GM18502 (cell line): ENCODE measurements at regions not wholly inside any gene's neighbourhood (a gene's known extent, or its start where the extent isn't known, plus 50 kb on each side); places are given as distances from the start of the nearest gene placed in this dataset.
"Not testable (repeated sequence)": the region's sequence is repeated elsewhere in the genome, so short reads cannot be mapped to it uniquely, and the experiment has no call there.

Experiments used
- ATAC-seq: cut with Tn5 transposase; IDR thresholded peaks from one replicate; pipeline ENCODE4 v1.9.1; 2021; ENCODE audit warnings: mild to moderate bottlenecking; ENCODE audit not compliant: unreplicated experiment, poor library complexity

DNA sequence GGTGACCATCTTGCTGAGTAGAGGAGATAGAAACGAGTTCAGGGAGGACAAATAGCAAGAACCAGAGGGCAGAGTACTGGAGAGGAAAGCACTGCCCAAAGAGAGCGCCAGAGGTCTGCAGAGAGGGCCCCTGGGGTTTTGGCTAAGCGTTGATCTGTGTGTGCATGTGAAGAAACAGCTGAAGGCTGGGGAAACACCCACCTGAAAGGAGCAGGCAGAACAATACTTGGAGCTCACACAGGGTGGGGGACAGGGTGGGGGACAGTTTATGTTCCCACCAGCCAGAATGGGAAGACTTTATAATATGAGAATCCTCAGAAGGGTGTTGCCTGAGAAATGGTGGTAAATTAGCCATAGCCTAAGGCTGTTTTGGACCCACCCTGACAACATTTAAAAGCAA, 200.4 kb downstream of the NPIPB11 start:
- ATAC-seq = not testable (repeated sequence)

DNA sequence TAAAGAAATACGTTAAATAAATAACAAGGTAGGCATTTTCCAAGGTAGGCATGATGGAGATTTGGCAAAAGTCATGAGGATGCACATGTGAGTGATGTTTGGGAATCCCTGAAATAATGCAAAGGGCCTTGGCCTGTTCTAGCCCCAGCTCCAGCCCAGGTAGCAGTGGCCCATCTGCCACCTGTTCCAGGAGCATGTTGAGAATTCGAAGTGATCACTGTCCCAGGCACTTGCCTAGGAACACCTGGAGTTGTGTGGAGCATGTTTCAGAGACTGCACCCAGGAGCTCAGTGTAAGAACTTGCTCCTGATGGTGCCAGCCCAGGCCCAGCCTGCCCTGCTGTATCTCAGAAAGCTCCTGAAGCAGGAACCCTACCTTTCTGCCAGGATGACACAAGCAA, 201.4 kb downstream of the NPIPB11 start:
- not testable (repeated sequence) for ATAC-seq

DNA sequence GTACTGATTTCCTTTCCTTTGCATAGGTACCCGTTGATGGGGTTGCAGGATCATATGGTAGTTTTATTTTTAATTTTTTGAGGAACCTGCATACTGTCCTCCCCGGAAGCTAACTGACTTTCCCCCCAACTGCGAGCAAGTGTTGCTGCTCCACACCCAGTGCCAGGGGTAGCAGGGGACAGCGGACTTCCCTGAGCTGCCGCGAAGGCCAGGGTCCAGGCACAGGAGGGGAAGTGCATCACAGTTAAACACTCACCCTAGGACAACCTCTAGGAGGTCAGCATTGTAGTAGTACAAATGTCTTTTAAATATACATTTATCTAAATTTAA, 201.7 kb downstream of the NPIPB11 start:
- ATAC-seq = no peak

DNA sequence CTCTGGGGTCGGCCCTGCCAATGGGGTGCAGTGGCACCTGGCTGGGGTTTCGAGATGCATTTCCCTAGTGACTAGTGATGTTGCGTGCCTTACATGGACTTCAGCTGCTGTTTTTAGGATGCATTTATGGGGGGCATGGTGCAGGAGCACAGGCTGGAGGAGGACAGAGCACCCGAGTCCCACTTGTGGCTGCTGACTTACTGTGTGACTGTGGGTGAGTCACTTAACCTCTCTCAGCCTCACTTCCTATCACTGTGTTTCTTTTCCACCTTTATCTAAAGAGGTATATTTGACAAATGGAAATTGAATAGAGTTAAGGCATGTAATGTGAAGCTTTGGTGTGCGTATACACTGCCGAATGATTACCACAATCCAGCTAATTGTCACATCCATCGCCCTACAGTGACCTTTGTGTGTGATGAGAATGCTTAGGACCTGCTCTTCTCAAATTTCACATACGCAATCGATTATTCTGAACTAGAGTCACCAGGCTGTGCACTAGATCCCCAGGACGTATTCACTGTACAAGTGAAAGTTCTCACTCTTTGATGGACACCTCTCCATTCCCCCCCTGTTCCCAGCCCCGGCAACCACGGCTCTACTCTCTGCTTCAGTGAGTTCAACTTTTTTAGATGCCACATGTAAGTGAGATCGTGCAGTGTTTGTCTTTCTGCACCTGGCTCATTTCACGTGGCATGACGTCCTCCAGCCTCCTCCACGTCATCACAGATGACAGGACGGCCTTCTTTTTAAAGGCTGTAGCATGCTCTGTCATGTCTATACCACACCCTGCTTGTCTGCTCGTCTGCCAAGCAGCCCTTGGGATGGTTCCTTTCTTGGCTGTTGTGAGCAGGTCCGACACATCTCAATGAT, 202.3 kb downstream of the NPIPB11 start:
- ATAC-seq = not testable (repeated sequence)

DNA sequence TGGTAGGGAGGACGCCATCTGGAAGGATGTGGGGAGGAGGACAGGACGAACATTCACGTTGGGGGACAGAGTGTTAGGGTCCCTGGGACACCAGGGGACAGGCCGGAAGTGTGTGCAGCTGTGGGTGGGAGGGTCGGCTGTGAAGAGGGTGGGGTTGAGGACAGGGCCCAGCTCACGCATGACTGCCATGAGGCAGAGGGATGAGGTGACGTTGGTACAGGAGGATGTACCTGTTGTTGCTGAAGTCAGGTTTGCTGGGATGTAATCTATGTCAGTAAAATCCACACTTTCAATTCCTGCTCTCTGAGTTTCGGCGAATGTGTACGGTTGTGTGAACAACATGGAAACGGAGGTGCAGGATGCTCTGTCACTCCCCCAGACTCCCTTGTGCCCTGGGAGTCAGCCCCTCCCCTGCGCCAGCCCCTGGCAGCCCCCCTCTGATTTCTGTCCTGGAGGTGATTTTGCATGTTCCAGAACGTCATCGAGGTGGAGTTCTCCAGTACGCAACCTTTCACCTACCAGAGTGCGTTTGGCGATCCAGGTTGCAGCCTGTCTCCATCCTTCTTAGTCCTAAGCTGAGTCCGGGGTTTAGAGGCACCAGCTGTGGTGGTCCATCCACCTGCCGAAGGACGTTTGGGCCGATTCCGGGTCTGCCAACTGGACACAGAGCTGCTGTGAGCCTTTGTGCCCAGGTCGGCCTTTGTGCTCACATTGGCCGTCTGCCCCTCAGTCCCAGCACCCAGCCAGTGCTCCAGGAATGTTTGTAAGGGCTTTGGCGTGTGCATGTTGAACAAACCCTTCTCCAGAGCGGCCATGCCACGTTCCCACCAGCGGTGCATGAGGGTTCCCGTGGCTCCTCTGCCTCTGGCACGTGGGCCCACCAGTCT, 203.2 kb downstream of the NPIPB11 start:
- not testable (repeated sequence) for ATAC-seq

DNA sequence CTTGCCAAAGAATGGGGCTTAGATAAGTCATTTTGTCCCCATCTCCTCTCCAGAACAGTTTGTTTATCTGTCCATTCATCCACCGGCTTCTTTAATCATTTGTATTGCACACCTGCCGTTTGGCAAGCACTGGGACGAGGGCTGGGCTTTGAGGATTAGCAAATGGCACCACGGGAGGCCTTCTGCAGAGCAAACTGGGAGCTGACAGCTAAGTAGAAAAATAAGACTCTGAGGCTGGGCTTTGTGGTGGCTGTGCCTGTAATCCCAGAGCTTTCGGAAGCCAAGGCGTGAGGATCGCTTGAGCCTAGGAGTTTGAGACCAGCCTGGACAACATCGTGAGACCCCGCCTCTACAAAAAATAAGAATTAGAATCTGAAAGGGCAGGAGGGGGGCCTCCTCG, 203.9 kb downstream of the NPIPB11 start:
- not testable (repeated sequence) for ATAC-seq

DNA sequence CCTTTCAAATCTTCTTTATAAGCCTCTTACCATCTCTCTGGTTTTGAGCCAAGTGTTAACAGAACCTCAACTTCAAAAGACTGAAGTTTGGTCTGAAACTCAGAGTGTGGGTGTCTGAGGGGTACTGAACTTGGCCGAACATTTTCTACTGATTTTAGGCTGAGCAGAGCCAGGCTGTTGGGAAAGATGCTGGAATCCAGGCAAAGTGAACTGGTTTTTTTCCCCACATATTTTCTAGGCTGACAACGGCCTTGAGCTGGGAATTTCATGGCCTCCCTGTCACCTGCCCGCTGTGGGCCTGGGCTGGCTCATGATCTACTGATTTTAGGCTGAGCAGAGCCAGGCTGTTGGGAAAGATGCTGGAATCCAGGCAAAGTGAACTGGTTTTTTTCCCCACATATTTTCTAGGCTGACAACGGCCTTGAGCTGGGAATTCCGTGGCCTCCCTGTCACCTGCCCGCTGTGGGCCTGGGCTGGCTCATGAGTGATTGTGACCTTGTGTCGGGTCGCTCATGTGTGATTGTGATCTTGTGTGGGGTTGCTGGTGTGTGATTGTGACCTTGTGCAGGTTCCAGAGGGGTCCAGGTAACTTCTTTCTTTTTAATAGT, 204.4 kb downstream of the NPIPB11 start:
- not testable (repeated sequence) for ATAC-seq

DNA sequence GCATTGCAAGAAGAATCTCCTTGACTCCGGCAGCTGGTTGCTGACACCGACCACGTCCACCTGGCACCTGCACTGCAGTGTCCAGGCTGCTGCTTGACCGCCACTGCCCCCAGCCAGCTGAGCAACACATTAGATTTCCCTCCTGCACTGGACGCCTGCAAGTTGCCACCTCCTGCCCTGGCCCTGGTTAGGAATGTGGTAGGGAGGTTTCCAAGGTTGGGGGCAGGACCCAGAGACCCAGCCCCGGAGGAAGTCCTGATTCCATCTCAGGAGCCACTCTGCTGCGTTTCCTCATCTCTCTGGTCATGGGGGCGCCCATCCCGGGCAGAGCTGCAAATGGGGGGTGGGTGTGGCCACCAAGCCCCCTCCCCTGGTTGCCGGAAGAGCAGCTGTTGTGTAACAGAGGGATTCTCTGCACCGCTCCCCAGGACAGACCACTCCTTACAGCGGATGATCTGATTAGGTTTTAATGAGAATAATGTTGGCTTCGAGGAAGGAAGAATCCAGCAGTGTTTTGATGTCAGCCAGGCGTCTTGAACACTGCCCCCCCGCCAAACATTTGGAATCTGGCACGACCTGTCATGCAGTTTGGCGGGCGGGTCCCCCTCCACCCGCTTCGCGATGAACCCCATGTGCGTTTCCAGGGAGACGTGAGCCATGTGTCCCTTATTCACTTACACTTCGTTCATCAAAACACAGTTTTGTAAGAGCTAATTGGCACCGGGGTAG, 205.1 kb downstream of the NPIPB11 start:
- ATAC-seq = not testable (repeated sequence)

DNA sequence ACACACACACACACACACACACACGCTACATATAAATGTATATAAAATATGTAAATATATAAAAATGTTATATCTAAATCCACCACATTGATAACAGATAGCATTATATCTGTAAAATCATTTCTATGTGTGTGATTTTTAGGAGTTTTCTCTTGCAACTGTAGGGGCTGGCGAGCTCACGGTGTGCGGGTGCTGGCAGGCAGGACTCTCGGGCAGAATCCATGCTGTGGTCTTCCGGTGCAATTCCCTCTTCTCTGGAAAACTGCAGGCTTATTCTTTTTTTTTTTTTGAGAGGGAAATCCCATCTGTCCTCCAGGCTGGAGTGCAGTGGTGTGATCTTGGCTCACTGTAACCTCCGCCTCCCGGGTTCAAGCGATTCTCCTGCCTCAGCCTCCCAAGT, 205.8 kb downstream of the NPIPB11 start:
- ATAC-seq = not testable (repeated sequence)

DNA sequence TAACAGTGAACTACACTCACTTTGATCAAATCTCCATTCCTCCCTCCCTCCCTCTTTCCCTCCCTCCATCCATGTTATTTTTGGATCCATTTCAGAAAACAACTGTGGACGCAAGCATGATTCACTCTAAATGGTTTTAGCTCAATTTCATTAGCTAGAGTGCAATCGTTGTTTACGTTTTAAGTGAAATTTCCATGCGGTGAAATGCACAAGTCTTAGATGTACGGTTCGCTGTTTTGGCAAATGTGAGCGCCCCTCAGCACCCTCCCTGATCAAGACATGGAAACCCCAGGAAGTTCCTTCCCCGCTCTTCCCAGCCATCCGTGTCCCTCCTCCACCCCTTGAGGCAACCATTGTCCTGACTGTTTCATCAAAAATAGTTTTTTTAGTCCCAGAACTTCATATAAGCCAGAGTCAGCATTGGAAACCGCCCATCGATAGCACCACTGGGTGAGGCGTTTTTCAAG, 206.3 kb downstream of the NPIPB11 start:
- ATAC-seq = not testable (repeated sequence)

DNA sequence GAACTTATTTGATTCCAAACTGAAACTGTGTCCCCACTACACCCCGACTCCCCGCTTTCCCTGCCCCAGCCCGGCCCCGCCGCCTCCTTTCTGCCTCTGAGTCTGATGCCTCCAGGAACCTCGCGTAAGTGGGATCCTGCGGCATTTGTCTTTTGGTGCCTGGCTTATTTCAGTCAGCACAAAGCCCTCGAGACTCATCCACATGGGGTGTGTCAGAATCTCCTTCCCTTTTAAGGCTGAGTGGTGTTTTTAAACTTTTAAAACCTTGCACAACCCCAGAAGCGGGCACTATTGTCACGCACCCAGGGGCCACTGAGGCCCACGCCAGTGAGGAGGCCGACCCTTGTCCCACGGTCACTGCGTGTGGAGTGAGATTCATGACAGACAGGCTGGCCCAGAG, 206.9 kb downstream of the NPIPB11 start:
- not testable (repeated sequence) for ATAC-seq

DNA sequence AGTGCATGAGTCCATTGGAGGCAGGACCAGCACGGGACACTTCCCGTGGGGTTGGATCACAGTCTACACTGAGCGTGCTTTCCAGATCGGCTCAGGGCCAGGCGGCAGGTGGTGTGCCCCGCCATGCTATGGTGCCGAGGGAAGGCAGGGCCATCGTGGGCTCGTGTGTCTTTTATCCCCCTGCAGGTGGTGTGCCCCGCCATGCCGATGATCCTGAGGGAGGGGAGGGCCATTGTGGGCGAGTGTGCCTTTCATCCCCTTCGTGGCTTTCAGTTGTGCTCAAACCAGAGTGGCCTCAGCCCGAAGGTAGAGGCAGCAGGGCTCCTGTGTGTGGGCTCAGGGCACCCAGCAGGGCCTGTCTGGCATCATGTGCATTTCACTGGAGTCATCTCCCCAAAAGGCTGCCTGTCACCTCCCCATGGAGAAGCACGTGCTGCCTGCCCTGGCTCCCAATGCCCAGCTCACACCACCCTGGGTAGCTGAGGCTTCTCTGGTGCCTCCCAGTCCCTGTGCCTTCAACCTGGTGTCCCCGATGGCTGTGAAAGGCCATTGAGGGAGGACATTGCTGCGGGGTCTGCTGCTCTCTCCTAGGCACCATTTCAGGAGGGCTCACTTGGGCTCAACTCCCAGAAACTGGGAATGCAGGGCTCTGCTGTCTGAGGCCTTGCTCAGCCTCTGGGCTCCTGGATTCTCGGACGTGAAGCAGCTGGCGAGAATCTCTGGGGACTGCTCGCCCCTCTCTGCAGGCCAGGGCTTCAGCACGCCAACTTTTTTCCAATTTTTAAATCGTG, 207.6 kb downstream of the NPIPB11 start:
- ATAC-seq = no peak

DNA sequence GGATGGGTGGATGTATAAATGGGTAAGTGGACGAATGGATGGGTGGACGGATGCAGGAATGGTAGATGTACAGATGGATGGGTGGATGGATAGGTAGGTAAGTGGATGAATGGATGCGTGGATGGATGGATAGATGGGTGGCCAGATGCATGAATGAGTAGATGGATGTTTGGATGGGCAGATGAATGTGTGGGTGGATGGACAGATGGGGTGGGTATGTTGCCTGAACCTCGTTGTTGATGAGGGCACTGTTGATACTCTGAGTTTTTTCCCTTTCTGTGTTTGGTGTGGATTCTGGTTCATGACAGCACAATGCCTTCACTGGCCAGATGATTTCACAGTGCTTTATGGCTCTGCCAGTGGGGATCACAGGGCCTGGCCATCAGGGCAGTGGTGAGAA, 208.3 kb downstream of the NPIPB11 start:
- ATAC-seq = no peak

DNA sequence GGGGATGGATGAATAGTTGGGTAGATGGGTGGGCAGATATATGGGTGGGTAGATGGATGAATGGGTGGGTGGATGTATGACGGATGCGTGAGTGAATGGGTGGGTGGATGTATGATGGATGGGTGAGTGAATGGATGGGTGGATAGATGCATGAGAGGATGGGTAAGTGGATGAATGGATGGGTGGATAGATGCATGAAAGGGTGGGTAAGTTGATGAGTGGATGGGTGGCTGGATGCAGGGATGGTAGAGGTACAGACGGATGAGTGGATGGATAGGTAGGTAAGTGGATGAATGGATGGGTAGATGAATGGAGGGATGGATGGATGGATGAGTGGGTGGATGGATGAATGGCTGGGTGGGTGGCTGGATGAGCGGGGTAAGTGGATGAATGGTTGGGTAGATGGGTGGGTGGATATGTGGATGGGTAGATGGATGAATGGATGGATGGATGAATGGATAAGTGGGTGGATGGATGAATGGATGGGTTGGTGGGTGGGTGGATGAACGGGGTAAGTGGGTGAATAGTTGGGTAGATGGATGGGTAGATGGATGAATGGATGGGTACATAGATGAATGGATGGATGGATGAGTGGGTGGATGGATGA, 208.9 kb downstream of the NPIPB11 start:
- not testable (repeated sequence) for ATAC-seq

DNA sequence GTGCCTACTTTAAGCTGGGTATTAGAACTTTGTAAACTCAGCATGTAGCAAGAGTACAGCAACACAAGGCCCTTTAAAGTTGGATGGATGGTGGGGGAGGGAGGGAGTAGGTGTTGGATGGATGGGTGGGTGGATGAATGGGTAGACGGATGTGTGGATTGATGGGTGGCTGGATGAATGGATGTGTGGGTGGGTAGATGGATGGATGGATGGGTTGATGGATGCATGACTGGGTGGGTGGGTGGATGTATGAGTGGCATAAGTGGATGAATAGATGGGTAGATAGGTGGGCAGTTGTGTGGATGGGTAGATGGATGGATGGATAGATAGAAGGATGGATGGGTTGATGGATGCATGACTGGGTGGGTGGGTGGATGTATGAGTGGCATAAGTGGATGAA, 209.8 kb downstream of the NPIPB11 start:
- ATAC-seq = not testable (repeated sequence)

DNA sequence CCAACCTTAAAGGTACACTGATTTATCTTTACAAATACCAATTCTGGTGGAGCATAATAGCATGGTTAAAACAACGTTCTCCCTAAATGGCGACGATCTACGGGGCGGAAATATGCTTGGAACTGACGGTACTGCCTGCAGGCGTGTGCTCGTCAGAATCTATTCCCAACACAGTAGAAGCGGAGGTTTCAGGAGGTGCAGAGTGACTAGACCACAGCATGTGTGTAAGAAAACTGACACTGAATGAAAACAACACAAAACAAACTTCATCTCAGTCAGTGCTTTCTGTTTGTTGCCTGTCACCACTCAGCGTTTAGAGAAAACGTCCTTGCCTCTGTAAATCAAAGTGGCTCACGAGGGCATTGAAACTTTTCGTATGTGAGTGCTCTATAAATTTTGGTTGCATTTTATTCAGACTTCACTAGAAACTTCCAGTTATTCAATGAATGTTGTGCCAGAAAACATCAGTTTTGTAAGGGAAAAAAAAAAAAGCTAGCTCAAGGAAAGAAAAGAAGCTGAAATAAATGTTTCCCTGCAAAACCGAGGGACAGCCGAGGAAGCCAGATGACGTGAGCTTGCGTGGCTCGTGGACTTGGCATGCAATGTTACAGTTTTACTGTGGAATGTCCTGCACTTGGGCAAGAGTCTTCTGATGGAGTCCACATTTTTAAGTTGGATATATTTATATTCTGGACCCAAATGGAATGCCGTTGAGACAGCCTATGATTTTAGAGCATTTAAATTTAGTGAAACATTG, 210.4 kb downstream of the LAT start:
- ATAC-seq = not testable (repeated sequence)

DNA sequence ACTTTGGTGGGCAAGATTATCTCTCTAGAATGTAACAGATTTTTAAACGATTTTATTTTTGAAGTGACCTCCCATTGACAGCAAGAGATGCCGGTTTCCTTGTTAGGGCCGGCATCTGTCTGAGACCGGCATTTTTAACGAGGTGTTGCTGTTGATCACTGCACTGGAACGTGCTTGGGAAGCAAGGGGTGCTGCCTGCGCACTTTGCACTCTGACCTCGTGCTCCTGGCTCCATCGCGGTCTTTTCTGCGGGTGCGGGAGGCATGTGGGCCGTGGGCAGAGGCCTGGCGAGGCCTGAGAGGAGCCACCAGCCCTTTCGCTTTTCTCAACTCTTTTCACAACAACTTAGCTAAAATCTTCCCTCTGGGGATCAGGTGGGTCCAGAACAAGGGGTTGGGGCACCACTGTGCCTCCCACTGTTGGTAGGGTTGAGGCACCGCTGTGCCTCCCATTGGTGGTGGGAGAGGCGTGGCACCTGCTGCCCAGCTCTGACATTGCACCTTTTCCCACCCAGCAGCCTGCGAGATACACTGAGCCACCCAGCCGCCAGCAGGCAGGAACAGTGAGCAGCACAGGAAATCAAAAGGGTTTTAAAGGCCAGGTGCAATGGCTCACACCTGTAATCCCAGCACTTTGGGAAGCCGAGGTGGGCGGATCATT, 209.5 kb downstream of the LAT start:
- not testable (repeated sequence) for ATAC-seq

DNA sequence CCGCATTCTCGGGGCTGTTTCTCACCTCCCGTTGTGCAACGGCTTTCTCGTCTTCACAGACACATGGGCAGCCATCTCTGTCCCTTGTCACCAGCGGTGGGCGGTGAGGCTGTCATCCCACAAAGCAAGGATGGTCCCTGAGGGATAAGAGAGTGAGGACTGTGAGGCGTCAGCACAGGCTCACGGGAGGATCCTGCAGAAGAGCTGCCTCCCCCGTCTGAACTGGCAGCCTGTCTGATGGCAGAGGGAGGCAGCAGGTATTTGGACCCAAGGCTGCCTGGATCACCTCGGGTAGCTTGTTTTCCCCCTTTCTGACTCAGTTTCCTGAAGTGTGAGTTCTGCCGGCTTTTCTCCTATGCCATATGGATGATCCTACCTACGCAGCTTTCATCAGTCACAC, 208.8 kb downstream of the LAT start:
- not testable (repeated sequence) for ATAC-seq
